HEK293 (cell line): ENCODE measurements at regions not wholly inside any gene's neighbourhood (a gene's known extent, or its start where the extent isn't known, plus 50 kb on each side); places are given as distances from the start of the nearest gene placed in this dataset.

ENCODE experiments used
- CTCF ChIA-PET: fragments of 350-600 bp; formaldehyde crosslinking; extraction: SDS; loops from one replicate; lab custom pipeline; 2021; ENCODE audit warnings: antibody characterized with exemption; lab: Yijun Ruan, JAX
- POLR2A ChIA-PET: fragments of 300-600 bp; formaldehyde crosslinking; extraction: SDS; loops from one replicate; lab custom pipeline; 2020; ENCODE audit warnings: antibody characterized with exemption, inconsistent platforms; lab: Yijun Ruan, JAX
- H3K27ac ChIP-seq: fragments of 200-500 bp; sonication (Bioruptor generic); 2 replicates; pipeline ENCODE4 v1.5.1; 2014; ENCODE audit warnings: low read depth, low read length, control low read depth, inconsistent platforms; ENCODE audit errors: extremely low read depth
- H3K36me3 ChIP-seq, 2 experiments: fragments of 200-500 bp in 1 of 2; sonication (Bioruptor generic) in 1 of 2; 1 replicate in 1 of 2; 2 replicates in 1 of 2; pipeline ENCODE4 v1.5.1; 2014 to 2017; ENCODE audit warnings: inconsistent platforms in 2 of 2, low read length in 2 of 2; ENCODE audit not compliant: control insufficient read depth in 2 of 2, insufficient read depth in 1 of 2
- H3K4me1 ChIP-seq: fragments of 200-500 bp; sonication (Bioruptor generic); 2 replicates; pipeline ENCODE4 v1.5.1; 2014; ENCODE audit warnings: mild to moderate bottlenecking, low read length, inconsistent platforms; ENCODE audit not compliant: control insufficient read depth, insufficient read depth
- H3K4me3 ChIP-seq: 2 replicates; pipeline ENCODE4 v1.5.1; 2011; ENCODE audit warnings: low read depth, mild to moderate bottlenecking, control low read depth, low read length, moderate library complexity
- H3K9me3 ChIP-seq: fragments of 200-500 bp; sonication (Bioruptor generic); 2 replicates; pipeline ENCODE4 v1.5.1; 2014; ENCODE audit warnings: low read depth, low read length, inconsistent platforms; ENCODE audit not compliant: control insufficient read depth, insufficient read depth
- GLIS1 ChIP-seq: fragments of 450-650 bp; formaldehyde crosslinking; IDR thresholded peaks from 2 replicates; pipeline ENCODE4 v1.5.1; 2016; ENCODE audit warnings: missing biosample characterization, missing genetic modification characterization
- KLF1 ChIP-seq: fragments of 450-650 bp; formaldehyde crosslinking; IDR thresholded peaks from 2 replicates; pipeline ENCODE4 v1.5.1; 2016; ENCODE audit warnings: missing biosample characterization, missing genetic modification characterization
- KLF16 ChIP-seq: fragments of 450-650 bp; formaldehyde crosslinking; IDR thresholded peaks from 2 replicates; pipeline ENCODE4 v1.5.1; 2017; ENCODE audit warnings: missing biosample characterization, missing genetic modification characterization
- OVOL3 ChIP-seq: fragments of 450-650 bp; formaldehyde crosslinking; IDR thresholded peaks from 2 replicates; pipeline ENCODE4 v1.5.1; 2016; ENCODE audit warnings: missing biosample characterization, missing genetic modification characterization
- SCRT1 ChIP-seq: fragments of 450-650 bp; formaldehyde crosslinking; IDR thresholded peaks from 2 replicates; pipeline ENCODE4 v1.5.1; 2016; ENCODE audit warnings: missing biosample characterization, missing genetic modification characterization, borderline replicate concordance
- TRIM28 ChIP-seq: IDR thresholded peaks from 2 replicates; pipeline ENCODE4 v1.6.1; 2011; ENCODE audit warnings: low read length, control low read depth, borderline replicate concordance
- ZBTB48 ChIP-seq: fragments of 450-650 bp; formaldehyde crosslinking; IDR thresholded peaks from 2 replicates; pipeline ENCODE4 v1.5.1; 2016; ENCODE audit warnings: missing biosample characterization, missing genetic modification characterization
- ZNF112 ChIP-seq: fragments of 450-650 bp; formaldehyde crosslinking; IDR thresholded peaks from 2 replicates; pipeline ENCODE4 v1.5.0; 2017; ENCODE audit warnings: missing biosample characterization, missing genetic modification characterization
- ZNF132 ChIP-seq: fragments of 450-650 bp; formaldehyde crosslinking; IDR thresholded peaks from 2 replicates; pipeline ENCODE4 v1.5.1; 2017; ENCODE audit warnings: missing biosample characterization, missing genetic modification characterization, borderline replicate concordance
- ZNF211 ChIP-seq: fragments of 450-650 bp; formaldehyde crosslinking; IDR thresholded peaks from 2 replicates; pipeline ENCODE4 v1.5.1; 2016; ENCODE audit warnings: low read depth, missing biosample characterization, missing genetic modification characterization
- ZNF266 ChIP-seq: fragments of 450-650 bp; formaldehyde crosslinking; IDR thresholded peaks from 2 replicates; pipeline ENCODE4 v1.5.1; 2016; ENCODE audit warnings: missing biosample characterization, missing genetic modification characterization, low read depth
- ZNF280C ChIP-seq: fragments of 450-650 bp; formaldehyde crosslinking; IDR thresholded peaks from 2 replicates; pipeline ENCODE4 v1.5.1; 2016; ENCODE audit warnings: missing biosample characterization, missing genetic modification characterization
- ZNF366 ChIP-seq: fragments of 450-650 bp; formaldehyde crosslinking; conservative IDR thresholded peaks from 2 replicates; pipeline ENCODE4 v1.5.1; 2016; ENCODE audit warnings: missing biosample characterization, missing genetic modification characterization
- ZNF514 ChIP-seq: fragments of 450-650 bp; formaldehyde crosslinking; IDR thresholded peaks from 2 replicates; pipeline ENCODE4 v1.5.1; 2016; ENCODE audit warnings: missing biosample characterization, missing genetic modification characterization
- ZNF530 ChIP-seq: fragments of 450-650 bp; formaldehyde crosslinking; IDR thresholded peaks from 2 replicates; pipeline ENCODE4 v1.5.1; 2016; ENCODE audit warnings: low read depth, missing biosample characterization, missing genetic modification characterization
- ZNF558 ChIP-seq: fragments of 450-650 bp; formaldehyde crosslinking; IDR thresholded peaks from 2 replicates; pipeline ENCODE4 v1.5.1; 2016; ENCODE audit warnings: missing biosample characterization, missing genetic modification characterization
- ZNF658 ChIP-seq: fragments of 450-650 bp; formaldehyde crosslinking; IDR thresholded peaks from 2 replicates; pipeline ENCODE4; 2016; ENCODE audit warnings: missing biosample characterization, missing genetic modification characterization
- ZNF677 ChIP-seq: fragments of 450-650 bp; IDR thresholded peaks from 2 replicates; pipeline ENCODE4 v1.5.0; 2018; ENCODE audit warnings: missing biosample characterization, mild to moderate bottlenecking, missing genetic modification characterization, moderate library complexity
- ZNF791 ChIP-seq: fragments of 450-650 bp; formaldehyde crosslinking; IDR thresholded peaks from 2 replicates; pipeline ENCODE4 v1.5.1; 2016; ENCODE audit warnings: missing biosample characterization, missing genetic modification characterization
- TF ChIP-seq, protein P1 (sequence below): fragments of 450-650 bp; formaldehyde crosslinking; IDR thresholded peaks from 2 replicates; pipeline ENCODE4 v1.5.1; 2016; ENCODE audit warnings: missing biosample characterization, missing genetic modification characterization
- TF ChIP-seq, protein P2 (sequence below): fragments of 450-650 bp; formaldehyde crosslinking; IDR thresholded peaks from 2 replicates; pipeline ENCODE4 v1.5.1; 2016; ENCODE audit warnings: missing biosample characterization, missing genetic modification characterization
- TF ChIP-seq, protein P3 (sequence below): fragments of 450-650 bp; formaldehyde crosslinking; optimal IDR thresholded peaks from 2 replicates; pipeline ENCODE3; 2016; ENCODE audit warnings: missing biosample characterization, mild to moderate bottlenecking, missing genetic modification characterization

DNA sequence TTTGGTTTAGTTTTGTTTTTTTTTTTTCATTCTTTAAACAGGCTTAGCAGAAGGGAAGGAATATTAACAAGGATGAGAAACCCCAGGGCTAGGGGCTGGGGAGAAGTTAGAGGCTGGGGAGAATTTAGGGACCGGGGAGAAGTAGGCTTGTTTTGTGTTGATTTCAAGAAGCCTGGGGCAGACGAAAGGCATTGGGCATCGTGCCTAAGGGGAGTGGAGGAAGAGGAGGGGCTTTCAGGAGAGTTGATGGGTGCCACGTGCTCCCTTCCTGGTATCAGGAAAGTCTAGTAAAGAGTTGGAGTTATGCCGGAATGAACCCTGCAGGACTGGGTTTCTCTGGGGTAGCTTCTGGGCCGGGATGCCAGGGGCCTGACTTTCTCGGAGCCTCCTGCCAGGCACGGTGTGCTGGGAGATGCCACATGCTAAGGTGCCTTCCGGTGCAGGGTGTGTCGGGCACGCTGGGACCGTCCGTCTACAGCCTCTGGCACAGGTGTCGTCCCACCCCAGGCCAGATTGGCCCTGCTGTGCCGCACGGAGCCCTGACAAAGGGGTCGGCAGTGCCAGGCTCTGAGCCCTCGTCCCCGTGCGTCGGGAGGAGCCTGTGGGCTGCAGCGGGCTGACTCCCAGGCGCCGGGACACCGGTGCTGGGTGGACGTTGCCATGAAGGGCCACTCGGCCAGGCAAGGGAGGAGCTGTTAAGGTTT, 159.9 kb downstream of the OLFM1 start:
- ChIA-PET POLR2A (no interaction called here), CTCF (interaction anchor here (0.7 kb wide), 1 partner anchor 10 kb away, joined by 3 read pairs; no protein-coding TSS in a partner anchor)
- no peak overlapping the region for H3K27ac ChIP-seq
- no peaks in the 10 kb centered on the region for H3K4me1 ChIP-seq
- no peak overlapping the region for H3K4me3 ChIP-seq
- TF ChIP-seq ZNF112 (tag by site-specific recombination) (no peak), ZNF132 (tag by site-specific recombination) (no peak), SCRT1 (tag by site-specific recombination) (no peak), ZBTB48 (tag by site-specific recombination) (peak; percentile 94), GLIS1 (no peak), ZNF558 (tag by site-specific recombination) (no peak), TRIM28 (no peak), ZNF266 (no peak)
- TF ChIP-seq, protein P1, sequence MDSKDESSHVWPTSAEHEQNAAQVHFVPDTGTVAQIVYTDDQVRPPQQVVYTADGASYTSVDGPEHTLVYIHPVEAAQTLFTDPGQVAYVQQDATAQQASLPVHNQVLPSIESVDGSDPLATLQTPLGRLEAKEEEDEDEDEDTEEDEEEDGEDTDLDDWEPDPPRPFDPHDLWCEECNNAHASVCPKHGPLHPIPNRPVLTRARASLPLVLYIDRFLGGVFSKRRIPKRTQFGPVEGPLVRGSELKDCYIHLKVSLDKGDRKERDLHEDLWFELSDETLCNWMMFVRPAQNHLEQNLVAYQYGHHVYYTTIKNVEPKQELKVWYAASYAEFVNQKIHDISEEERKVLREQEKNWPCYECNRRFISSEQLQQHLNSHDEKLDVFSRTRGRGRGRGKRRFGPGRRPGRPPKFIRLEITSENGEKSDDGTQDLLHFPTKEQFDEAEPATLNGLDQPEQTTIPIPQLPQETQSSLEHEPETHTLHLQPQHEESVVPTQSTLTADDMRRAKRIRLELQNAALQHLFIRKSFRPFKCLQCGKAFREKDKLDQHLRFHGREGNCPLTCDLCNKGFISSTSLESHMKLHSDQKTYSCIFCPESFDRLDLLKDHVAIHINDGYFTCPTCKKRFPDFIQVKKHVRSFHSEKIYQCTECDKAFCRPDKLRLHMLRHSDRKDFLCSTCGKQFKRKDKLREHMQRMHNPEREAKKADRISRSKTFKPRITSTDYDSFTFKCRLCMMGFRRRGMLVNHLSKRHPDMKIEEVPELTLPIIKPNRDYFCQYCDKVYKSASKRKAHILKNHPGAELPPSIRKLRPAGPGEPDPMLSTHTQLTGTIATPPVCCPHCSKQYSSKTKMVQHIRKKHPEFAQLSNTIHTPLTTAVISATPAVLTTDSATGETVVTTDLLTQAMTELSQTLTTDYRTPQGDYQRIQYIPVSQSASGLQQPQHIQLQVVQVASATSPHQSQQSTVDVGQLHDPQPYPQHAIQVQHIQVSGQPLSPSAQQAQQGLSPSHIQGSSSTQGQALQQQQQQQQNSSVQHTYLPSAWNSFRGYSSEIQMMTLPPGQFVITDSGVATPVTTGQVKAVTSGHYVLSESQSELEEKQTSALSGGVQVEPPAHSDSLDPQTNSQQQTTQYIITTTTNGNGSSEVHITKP (tag by site-specific recombination), result no peak
- H3K9me3 ChIP-seq, result no peaks in the 10 kb centered on the region
- H3K36me3 ChIP-seq, result no peaks in the 10 kb centered on the region

DNA sequence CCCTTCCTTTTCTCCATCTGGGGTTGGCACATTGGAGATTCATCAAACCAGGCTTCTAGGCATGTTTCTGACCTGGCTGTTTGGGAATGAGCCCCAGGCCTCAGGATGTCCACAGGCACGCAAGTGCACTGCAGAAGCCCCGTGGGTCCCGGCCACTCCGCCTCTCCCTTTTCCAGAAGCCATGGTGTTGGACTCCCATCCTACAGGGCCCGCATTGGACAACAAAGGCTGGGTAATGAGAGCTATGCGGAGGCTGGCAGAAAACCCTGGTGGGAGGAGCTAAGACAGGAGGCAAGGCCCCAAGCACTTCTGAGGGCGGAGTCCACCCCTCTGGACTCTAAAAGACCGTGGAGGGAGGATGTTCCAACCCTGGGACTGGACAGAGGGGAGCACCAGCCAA, 160.6 kb downstream of the OLFM1 start:
- TF ChIP-seq KLF16 (tag by site-specific recombination) (no peak), OVOL3 (tag by site-specific recombination) (no peak), ZNF530 (tag by site-specific recombination) (no peak), ZNF791 (tag by site-specific recombination) (no peak), ZNF112 (tag by site-specific recombination) (no peak), ZNF280C (no peak), ZNF366 (no peak), ZNF658 (no peak), KLF1 (tag by site-specific recombination) (no peak), ZNF211 (tag by site-specific recombination) (no peak), ZNF677 (no peak), ZNF514 (tag by site-specific recombination) (no peak)
- TF ChIP-seq, protein P2, sequence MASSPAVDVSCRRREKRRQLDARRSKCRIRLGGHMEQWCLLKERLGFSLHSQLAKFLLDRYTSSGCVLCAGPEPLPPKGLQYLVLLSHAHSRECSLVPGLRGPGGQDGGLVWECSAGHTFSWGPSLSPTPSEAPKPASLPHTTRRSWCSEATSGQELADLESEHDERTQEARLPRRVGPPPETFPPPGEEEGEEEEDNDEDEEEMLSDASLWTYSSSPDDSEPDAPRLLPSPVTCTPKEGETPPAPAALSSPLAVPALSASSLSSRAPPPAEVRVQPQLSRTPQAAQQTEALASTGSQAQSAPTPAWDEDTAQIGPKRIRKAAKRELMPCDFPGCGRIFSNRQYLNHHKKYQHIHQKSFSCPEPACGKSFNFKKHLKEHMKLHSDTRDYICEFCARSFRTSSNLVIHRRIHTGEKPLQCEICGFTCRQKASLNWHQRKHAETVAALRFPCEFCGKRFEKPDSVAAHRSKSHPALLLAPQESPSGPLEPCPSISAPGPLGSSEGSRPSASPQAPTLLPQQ (tag by site-specific recombination), result no peak
- TF ChIP-seq, protein P3, sequence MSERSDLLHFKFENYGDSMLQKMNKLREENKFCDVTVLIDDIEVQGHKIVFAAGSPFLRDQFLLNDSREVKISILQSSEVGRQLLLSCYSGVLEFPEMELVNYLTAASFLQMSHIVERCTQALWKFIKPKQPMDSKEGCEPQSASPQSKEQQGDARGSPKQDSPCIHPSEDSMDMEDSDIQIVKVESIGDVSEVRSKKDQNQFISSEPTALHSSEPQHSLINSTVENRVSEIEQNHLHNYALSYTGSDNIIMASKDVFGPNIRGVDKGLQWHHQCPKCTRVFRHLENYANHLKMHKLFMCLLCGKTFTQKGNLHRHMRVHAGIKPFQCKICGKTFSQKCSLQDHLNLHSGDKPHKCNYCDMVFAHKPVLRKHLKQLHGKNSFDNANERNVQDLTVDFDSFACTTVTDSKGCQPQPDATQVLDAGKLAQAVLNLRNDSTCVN (tag by site-specific recombination), result no peak

More for the DNA sequence above, 160.6 kb downstream of the OLFM1 start:
- Histone ChIP-seq H3K27ac (no peak overlapping the region), H3K36me3 (no peaks in the 10 kb centered on the region), H3K9me3 (no peaks in the 10 kb centered on the region), H3K4me3 (no peak overlapping the region), H3K4me1 (no peaks in the 10 kb centered on the region)
- POLR2A ChIA-PET, result no interaction called here
- CTCF ChIA-PET, result interaction anchor here (0.6 kb wide), 1 partner anchor 34 kb away, joined by 3 read pairs; no protein-coding TSS in a partner anchor
